ENCODE measurements at regions not wholly inside any gene's neighbourhood (a gene's known extent, or its start where the extent isn't known, plus 50 kb on each side); places are given as distances from the start of the nearest gene placed in this dataset.

- no peak for TF ChIP-seq POLR2AphosphoS5 (IDR thresholded peaks at IDR 0.05; ENCODE audit: low read depth)
- no peak for TF ChIP-seq SPI1 (IDR thresholded peaks at IDR 0.05; ENCODE audit: borderline replicate concordance, low read depth)
- no peak for TF ChIP-seq GABPA (IDR thresholded peaks at IDR 0.05; ENCODE audit: low read depth)
- no peak for TF ChIP-seq REST (IDR thresholded peaks at IDR 0.05; ENCODE audit: insufficient replicate concordance, low read depth)
- no peak for TF ChIP-seq CTCF (IDR thresholded peaks at IDR 0.05; ENCODE audit: insufficient read depth, low read length)
Observed at GRCh38 chr5:12777342-12777741, 873.1 kb upstream of the CTNND2 start.

GRCh38 chr5:12772276-12772675 lies 868.0 kb upstream of the CTNND2 start:
- TF ChIP-seq GABPA (IDR thresholded peaks at IDR 0.05; ENCODE audit: low read depth) (no peak), SPI1 (IDR thresholded peaks at IDR 0.05; ENCODE audit: borderline replicate concordance, low read depth) (no peak), CTCF (IDR thresholded peaks at IDR 0.05; ENCODE audit: insufficient read depth, low read length) (no peak), POLR2AphosphoS5 (IDR thresholded peaks at IDR 0.05; ENCODE audit: low read depth) (no peak)
- no peak for DNase-seq (ENCODE audit: low read depth in 1 of 2, low spot score in 1 of 2)
- H3K27me3 ChIP-seq (ENCODE audit: insufficient read depth, poor library complexity, severe bottlenecking), result no peaks in the 10 kb centered on the region
- no peak overlapping the region for H3K4me3 ChIP-seq (replicated peaks; ENCODE audit: insufficient read depth, low read length)
- no peak overlapping the region for H3K27ac ChIP-seq (replicated peaks)

More at GRCh38 chr5:12777342-12777741, 873.1 kb upstream of the CTNND2 start:
- H3K27ac ChIP-seq (replicated peaks), result no peak overlapping the region
- DNase-seq (ENCODE audit: low read depth in 1 of 2, low spot score in 1 of 2), result no peak
- H3K4me3 ChIP-seq (replicated peaks; ENCODE audit: insufficient read depth, low read length), result no peak overlapping the region
- H3K27me3 ChIP-seq (ENCODE audit: insufficient read depth, poor library complexity, severe bottlenecking), result no peaks in the 10 kb centered on the region

- H3K27ac ChIP-seq (replicated peaks), result no peak overlapping the region
- no peak for DNase-seq (ENCODE audit: low read depth in 1 of 2, low spot score in 1 of 2)
- no peak overlapping the region for H3K4me3 ChIP-seq (replicated peaks; ENCODE audit: insufficient read depth, low read length)
- TF ChIP-seq REST (IDR thresholded peaks at IDR 0.05; ENCODE audit: insufficient replicate concordance, low read depth) (no peak), POLR2AphosphoS5 (IDR thresholded peaks at IDR 0.05; ENCODE audit: low read depth) (no peak), CTCF (IDR thresholded peaks at IDR 0.05; ENCODE audit: insufficient read depth, low read length) (no peak), GABPA (IDR thresholded peaks at IDR 0.05; ENCODE audit: low read depth) (no peak), SPI1 (IDR thresholded peaks at IDR 0.05; ENCODE audit: borderline replicate concordance, low read depth) (no peak)
- no peaks in the 10 kb centered on the region for H3K27me3 ChIP-seq (ENCODE audit: insufficient read depth, poor library complexity, severe bottlenecking)
Observed at GRCh38 chr5:12759377-12759776, 855.1 kb upstream of the CTNND2 start.

GRCh38 chr5:12757035-12757434 lies 852.8 kb upstream of the CTNND2 start:
- H3K27me3 ChIP-seq (ENCODE audit: insufficient read depth, poor library complexity, severe bottlenecking), result no peaks in the 10 kb centered on the region
- DNase-seq (ENCODE audit: low read depth in 1 of 2, low spot score in 1 of 2), result no peak
- no peak overlapping the region for H3K4me3 ChIP-seq (replicated peaks; ENCODE audit: insufficient read depth, low read length)
- no peak for TF ChIP-seq SPI1 (IDR thresholded peaks at IDR 0.05; ENCODE audit: borderline replicate concordance, low read depth)
- no peak for TF ChIP-seq POLR2AphosphoS5 (IDR thresholded peaks at IDR 0.05; ENCODE audit: low read depth)
- no peak for TF ChIP-seq GABPA (IDR thresholded peaks at IDR 0.05; ENCODE audit: low read depth)
- no peak for TF ChIP-seq REST (IDR thresholded peaks at IDR 0.05; ENCODE audit: insufficient replicate concordance, low read depth)
- no peak for TF ChIP-seq CTCF (IDR thresholded peaks at IDR 0.05; ENCODE audit: insufficient read depth, low read length)
- no peak overlapping the region for H3K27ac ChIP-seq (replicated peaks)
